H1 (cell line): ENCODE measurements at regions not wholly inside any gene's neighbourhood (a gene's known extent, or its start where the extent isn't known, plus 50 kb on each side); places are given as distances from the start of the nearest gene placed in this dataset.
A peak's percentile ranks its signal among the peaks of the same experiment; 100 is the strongest.

Experiments used
- CTCF ChIA-PET: fragments of 300-600 bp; sonication (Branson Sonifier 250); formaldehyde crosslinking; loops from one replicate; lab custom pipeline; 2021; ENCODE audit not compliant: partially characterized antibody; lab: Charles Lee
- POLR2A ChIA-PET: fragments of 300-600 bp; sonication (Branson Sonifier 250); formaldehyde crosslinking; loops from one replicate; lab custom pipeline; 2021; ENCODE audit warnings: inconsistent platforms; ENCODE audit not compliant: partially characterized antibody; lab: Charles Lee
- DNase-seq, 2 experiments: peaks; one replicate each; pipeline versions ENCODE4 v3.0.0 to v3.0.0-alpha.2; 2010 to 2022; ENCODE audit warnings: low spot score in 2 of 2, low read depth in 1 of 2, mixed read lengths in 1 of 2
- FAIRE-seq: peaks from 2 replicates; lab custom pipeline; 2011; peaks lifted over from hg19 to GRCh38; lab: Jason Lieb, UNC
- H2AFZ ChIP-seq: 2 replicates; pipeline ENCODE4 v1.8.1; 2012; ENCODE audit warnings: low read length, inconsistent platforms
- H2AK5ac ChIP-seq: 2 replicates; pipeline ENCODE4 v1.6.1; 2013; ENCODE audit warnings: low read depth, low read length
- H2BK120ac ChIP-seq: replicated peaks from 2 replicates; pipeline ENCODE3; 2013; ENCODE audit warnings: low read depth, low read length, inconsistent platforms
- H2BK12ac ChIP-seq: 2 replicates; pipeline ENCODE4 v1.6.1; 2013; ENCODE audit warnings: low read depth, low read length
- H2BK15ac ChIP-seq: 2 replicates; pipeline ENCODE4 v1.6.1; 2013; ENCODE audit warnings: low read length
- H2BK20ac ChIP-seq: 2 replicates; pipeline ENCODE4 v1.6.1; 2013; ENCODE audit warnings: low read length
- H2BK5ac ChIP-seq: 2 replicates; pipeline ENCODE4 v1.6.1; 2013; ENCODE audit warnings: low read depth, low read length
- H3K14ac ChIP-seq: 2 replicates; pipeline ENCODE4 v1.6.1; 2013; ENCODE audit warnings: inconsistent platforms; ENCODE audit not compliant: insufficient read length
- H3K18ac ChIP-seq: 2 replicates; pipeline ENCODE4 v1.6.1; 2013; ENCODE audit warnings: low read length; ENCODE audit errors: extremely low read depth
- H3K23ac ChIP-seq: 2 replicates; pipeline ENCODE4 v1.6.1; 2013; ENCODE audit warnings: inconsistent platforms; ENCODE audit not compliant: insufficient read length
- H3K23me2 ChIP-seq: 2 replicates; pipeline ENCODE4 v1.6.1; 2013; ENCODE audit warnings: low read depth, low read length
- H3K27ac ChIP-seq: 2 replicates; pipeline ENCODE4 v1.6.1; 2011; ENCODE audit warnings: low read depth, low read length, inconsistent platforms
- H3K27me3 ChIP-seq, 4 experiments: replicated peaks in 1 of 4; 1 replicate in 1 of 4; 2 replicates in 3 of 4; pipeline versions ENCODE4 v1.6.1 to v1.8.1; 2011 to 2013; ENCODE audit warnings: low read length in 3 of 4, mild to moderate bottlenecking in 3 of 4, inconsistent platforms in 2 of 4, mixed read lengths in 2 of 4, moderate library complexity in 1 of 4; ENCODE audit not compliant: control insufficient read depth in 3 of 4, insufficient read depth in 3 of 4; ENCODE audit errors: extremely low read depth in 1 of 4
- H3K36me3 ChIP-seq, 4 experiments: 2 replicates each; pipeline versions ENCODE4 v1.6.1 to v1.8.1; 2011 to 2013; ENCODE audit warnings: mild to moderate bottlenecking in 4 of 4, low read length in 3 of 4, moderate library complexity in 2 of 4, control low read depth in 1 of 4, inconsistent platforms in 1 of 4; ENCODE audit not compliant: insufficient read depth in 4 of 4, control insufficient read depth in 2 of 4
- H3K4ac ChIP-seq: replicated peaks from 2 replicates; pipeline ENCODE3; 2013; ENCODE audit warnings: low read length, low read depth, mixed read lengths, inconsistent platforms; ENCODE audit not compliant: insufficient read length
- H3K4me1 ChIP-seq, 4 experiments: replicated peaks in 1 of 4; 1 replicate in 1 of 4; 2 replicates in 3 of 4; pipeline versions ENCODE4 v1.6.1 to v1.8.1; 2011 to 2013; ENCODE audit warnings: low read length in 3 of 4, inconsistent platforms in 2 of 4, mixed read lengths in 1 of 4; ENCODE audit not compliant: insufficient read depth in 4 of 4, control insufficient read depth in 3 of 4
- H3K4me2 ChIP-seq, 2 experiments: 2 replicates each; pipeline versions ENCODE4 v1.6.1 to v1.8.1; 2011 to 2013; ENCODE audit warnings: low read depth in 2 of 2, low read length in 2 of 2, control low read depth in 1 of 2, inconsistent platforms in 1 of 2, mild to moderate bottlenecking in 1 of 2; ENCODE audit not compliant: insufficient read depth in 1 of 2
- H3K4me3 ChIP-seq, 4 experiments: fragments of 200-600, 300-600 bp in 1 of 4; sonication (generic), shearing (Covaris generic), sonication (Bioruptor Twin) in 1 of 4; 2 replicates each; pipeline versions ENCODE4 v1.5.1 to v1.8.1; 2011 to 2016; ENCODE audit warnings: low read length in 4 of 4, low read depth in 3 of 4, control low read depth in 2 of 4, inconsistent platforms in 2 of 4, mild to moderate bottlenecking in 2 of 4, mixed read lengths in 1 of 4, moderate library complexity in 1 of 4; ENCODE audit not compliant: insufficient read depth in 2 of 4; ENCODE audit errors: extremely low read depth in 1 of 4
- H3K56ac ChIP-seq: replicated peaks from 2 replicates; pipeline ENCODE3; 2013; ENCODE audit warnings: low read depth, mild to moderate bottlenecking, mixed read lengths, low read length, inconsistent platforms; ENCODE audit not compliant: insufficient read length
- H3K79me1 ChIP-seq: 2 replicates; pipeline ENCODE4 v1.6.1; 2013; ENCODE audit warnings: low read depth, low read length, control low read depth
- H3K79me2 ChIP-seq, 2 experiments: 2 replicates each; pipeline versions ENCODE4 v1.6.1 to v1.8.1; 2012 to 2013; ENCODE audit warnings: low read length in 2 of 2, mild to moderate bottlenecking in 2 of 2, inconsistent platforms in 1 of 2; ENCODE audit not compliant: insufficient read depth in 2 of 2, control insufficient read depth in 1 of 2
- H3K9ac ChIP-seq, 4 experiments: replicated peaks in 1 of 4; 1 replicate in 1 of 4; 2 replicates in 3 of 4; pipeline versions ENCODE4 v1.6.1 to v1.8.1; 2011 to 2013; ENCODE audit warnings: low read depth in 3 of 4, low read length in 3 of 4, control low read depth in 2 of 4, mild to moderate bottlenecking in 2 of 4, moderate library complexity in 2 of 4, inconsistent platforms in 1 of 4; ENCODE audit errors: extremely low read depth in 1 of 4
- H3K9me3 ChIP-seq, 2 experiments: 2 replicates each; pipeline versions ENCODE4 v1.6.1 to v1.8.1; 2012 to 2013; ENCODE audit warnings: mild to moderate bottlenecking in 2 of 2, moderate library complexity in 2 of 2, control low read depth in 1 of 2, inconsistent platforms in 1 of 2, low read depth in 1 of 2, low read length in 1 of 2, mixed read lengths in 1 of 2; ENCODE audit not compliant: insufficient read depth in 2 of 2
- H4K20me1 ChIP-seq, 2 experiments: replicated peaks in 1 of 2; 2 replicates each; pipeline versions ENCODE3 to v1.8.1; 2011 to 2013; ENCODE audit warnings: inconsistent platforms in 2 of 2, low read length in 2 of 2, mild to moderate bottlenecking in 1 of 2; ENCODE audit not compliant: insufficient read depth in 2 of 2, control insufficient read depth in 1 of 2
- H4K5ac ChIP-seq: 2 replicates; pipeline ENCODE4 v1.6.1; 2013; ENCODE audit warnings: low read length, low read depth, mixed read lengths, inconsistent platforms; ENCODE audit not compliant: insufficient read length
- H4K8ac ChIP-seq: 2 replicates; pipeline ENCODE4 v1.8.0; 2013; ENCODE audit warnings: mild to moderate bottlenecking, moderate library complexity, low read length, inconsistent platforms; ENCODE audit not compliant: insufficient read depth; ENCODE audit errors: extremely low read depth
- H4K91ac ChIP-seq: replicated peaks from 2 replicates; pipeline ENCODE3; 2013; ENCODE audit warnings: low read length, mixed read lengths, inconsistent platforms; ENCODE audit not compliant: insufficient read length
- CBX5 ChIP-seq: fragments of 300-800, 300-1000 bp; sonication (generic); IDR thresholded peaks from 2 replicates; pipeline ENCODE4 v1.7.1; 2016; ENCODE audit warnings: antibody characterized with exemption, low read length, low read depth
- KDM4A ChIP-seq: IDR thresholded peaks from one replicate; pipeline ENCODE4 v1.7.1; 2012; ENCODE audit warnings: low read depth, mild to moderate bottlenecking, moderate library complexity, low read length, inconsistent platforms; ENCODE audit not compliant: severe bottlenecking
- RAD21 ChIP-seq, 2 experiments: IDR thresholded peaks in 1 of 2; conservative IDR thresholded peaks in 1 of 2; 2 replicates each; pipeline ENCODE4 v1.6.1; 2011; ENCODE audit warnings: low read depth in 2 of 2, low read length in 2 of 2, improper control_type of control experiment in 1 of 2, inconsistent platforms in 1 of 2, mild to moderate bottlenecking in 1 of 2, moderate library complexity in 1 of 2
- RXRA ChIP-seq: IDR thresholded peaks from 2 replicates; pipeline ENCODE4 v1.6.1; 2011; ENCODE audit warnings: low read depth, mild to moderate bottlenecking, low read length, moderate library complexity; ENCODE audit not compliant: insufficient read depth
- TAF7 ChIP-seq: optimal IDR thresholded peaks from 2 replicates; pipeline ENCODE3; 2011; ENCODE audit warnings: low read depth, mild to moderate bottlenecking, inconsistent platforms, low read length, moderate library complexity, borderline replicate concordance
- WGBS, 2 experiments: shearing (Covaris generic) in 1 of 2; methylation state at CpG; one replicate each; pipeline versions ENCODE4 v1.1.6 to v1.1.7; 2013 to 2015; ENCODE audit warnings: low lambda C conversion rate in 2 of 2, mixed read lengths in 2 of 2, inconsistent platforms in 1 of 2, low coverage in 1 of 2, missing lambda C conversion rate in 1 of 2; ENCODE audit not compliant: insufficient replicate concordance in 2 of 2, insufficient coverage in 1 of 2, insufficient read length in 1 of 2; ENCODE audit errors: extremely low coverage in 1 of 2, missing lambda C conversion rate in 1 of 2; 5-methylcytosine and 5-hydroxymethylcytosine counted together

GRCh38 chr12:67535176-67535575 lies 113.4 kb upstream of the DYRK2 start:
- no peak overlapping the region for H2BK20ac ChIP-seq
- no peak for TF ChIP-seq KDM4A
- TF ChIP-seq RXRA, result no peak
- TF ChIP-seq RAD21 (IDR thresholded peaks at IDR 0.05 in 1 of 2, conservative IDR thresholded peaks at IDR 0.05 in 1 of 2; ENCODE audit: low read depth in 2 of 2, low read length in 2 of 2), result peak in 1 of 2 experiments; percentile 13; a peak in 1 of 4 replicates
- no peak for TF ChIP-seq CBX5
- TF ChIP-seq TAF7, result no peak
- TF ChIP-seq, all 59 proteins: peak for 1
- WGBS, 2 experiments, result 65% methylated on average over 6 of the region's 6 CpGs; no CpG with 5 or more reads in 1 of the 2 experiments
- H3K14ac ChIP-seq, result no peak overlapping the region
- no peaks in the 10 kb centered on the region for H3K36me3 ChIP-seq
- no peak for DNase-seq
- no peaks in the 10 kb centered on the region for H3K79me1 ChIP-seq
- no peak overlapping the region; a peak in 1 of 8 replicates for H3K4me3 ChIP-seq
- no peak overlapping the region for H3K4ac ChIP-seq
- H4K8ac ChIP-seq, result no peak overlapping the region
- H4K20me1 ChIP-seq, result no peaks in the 10 kb centered on the region
- no peaks in the 10 kb centered on the region for H3K79me2 ChIP-seq
- H2BK15ac ChIP-seq, result no peak overlapping the region
- H2BK5ac ChIP-seq, result peak overlapping the region; percentile 54; the same call in 1 of the 2 replicates
- H2BK120ac ChIP-seq, result no peak overlapping the region
- no peak for FAIRE-seq
- H4K5ac ChIP-seq, result no peak overlapping the region
- POLR2A ChIA-PET, result no interaction called here
- H3K27me3 ChIP-seq, result no peaks in the 10 kb centered on the region
- H3K9me3 ChIP-seq, result no peaks in the 10 kb centered on the region
- no peak overlapping the region for H3K56ac ChIP-seq
- H4K91ac ChIP-seq, result no peak overlapping the region
- H3K23ac ChIP-seq, result no peak overlapping the region
- CTCF ChIA-PET, result no interaction called here
- H3K9ac ChIP-seq, result no peak overlapping the region
- H3K18ac ChIP-seq, result no peak overlapping the region; the same call in 1 of the 2 replicates
- no peak overlapping the region for H3K27ac ChIP-seq
- no peak overlapping the region for H2AK5ac ChIP-seq
- 0 out of 2 replicates have a peak overlapping the region, but pooled peaks have one; percentile 52 for H2BK12ac ChIP-seq
- peaks cover 0 to 15% (median 14%) of the 10 kb centered on the region in 4 experiments; a peak in 4 of 7 replicates for H3K4me1 ChIP-seq
- no peak overlapping the region for H2AFZ ChIP-seq
- no peaks in the 10 kb centered on the region for H3K23me2 ChIP-seq
- peak overlapping the region in 1 of 2 experiments; percentile 28; a peak in 2 of 4 replicates for H3K4me2 ChIP-seq
